ENCODE measurements at regions not wholly inside any gene's neighbourhood (a gene's known extent, or its start where the extent isn't known, plus 50 kb on each side); places are given as distances from the start of the nearest gene placed in this dataset.
"Not testable (repeated sequence)": the region's sequence is repeated elsewhere in the genome, so short reads cannot be mapped to it uniquely, and the experiment has no call there.

DNA sequence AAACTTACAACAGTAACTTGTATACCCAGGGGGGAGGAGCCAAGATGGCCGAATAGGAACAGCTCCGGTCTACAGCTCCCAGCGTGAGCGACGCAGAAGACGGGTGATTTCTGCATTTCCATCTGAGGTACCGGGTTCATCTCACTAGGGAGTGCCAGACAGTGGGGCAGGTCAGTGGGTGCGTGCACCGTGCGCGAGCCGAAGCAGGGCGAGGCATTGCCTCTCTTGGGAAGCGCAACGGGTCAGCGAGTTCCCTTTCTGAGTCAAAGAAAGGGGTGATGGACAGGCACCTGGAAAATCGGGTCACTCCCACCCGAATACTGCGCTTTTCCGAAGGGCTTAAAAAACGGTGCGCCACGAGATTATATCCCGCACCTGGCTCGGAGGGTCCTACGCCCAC lies 278.8 kb downstream of the FAM47B start:
- not testable (repeated sequence) for DNase-seq (ENCODE audit: low read depth)

DNA sequence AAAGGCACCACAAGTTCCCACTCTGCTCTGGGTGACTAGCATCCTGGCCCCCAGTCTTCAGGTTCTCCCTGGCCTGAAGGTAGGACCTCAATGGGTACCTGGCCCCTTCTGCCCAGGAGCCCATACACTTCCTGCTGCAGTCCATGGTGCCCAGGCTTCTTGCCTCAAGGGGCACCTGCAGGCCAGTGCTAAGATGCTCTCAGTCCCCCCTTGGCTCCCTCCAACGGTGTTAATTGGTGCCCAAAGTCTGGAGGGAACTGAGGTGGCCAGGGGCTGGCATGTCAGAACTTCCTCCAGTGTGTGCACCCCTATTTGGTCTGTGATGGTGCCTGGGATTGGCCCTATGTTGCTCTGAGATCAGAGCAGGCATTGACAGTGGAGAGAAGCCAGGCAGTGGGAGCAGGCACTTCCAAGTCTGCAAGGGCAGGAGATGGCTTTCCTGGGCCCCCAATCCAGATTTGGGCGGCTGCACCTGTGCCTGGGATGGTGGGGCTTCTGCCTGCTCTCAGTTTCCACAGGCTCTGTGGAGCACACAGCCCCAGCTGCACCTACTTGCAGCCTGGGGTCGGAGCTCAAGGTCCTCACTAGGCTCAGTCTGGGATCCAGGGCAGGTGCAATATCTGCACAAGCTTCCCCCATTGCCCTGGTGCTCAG lies 301.6 kb downstream of the FAM47B start:
- no peak for DNase-seq (ENCODE audit: low read depth)

DNA sequence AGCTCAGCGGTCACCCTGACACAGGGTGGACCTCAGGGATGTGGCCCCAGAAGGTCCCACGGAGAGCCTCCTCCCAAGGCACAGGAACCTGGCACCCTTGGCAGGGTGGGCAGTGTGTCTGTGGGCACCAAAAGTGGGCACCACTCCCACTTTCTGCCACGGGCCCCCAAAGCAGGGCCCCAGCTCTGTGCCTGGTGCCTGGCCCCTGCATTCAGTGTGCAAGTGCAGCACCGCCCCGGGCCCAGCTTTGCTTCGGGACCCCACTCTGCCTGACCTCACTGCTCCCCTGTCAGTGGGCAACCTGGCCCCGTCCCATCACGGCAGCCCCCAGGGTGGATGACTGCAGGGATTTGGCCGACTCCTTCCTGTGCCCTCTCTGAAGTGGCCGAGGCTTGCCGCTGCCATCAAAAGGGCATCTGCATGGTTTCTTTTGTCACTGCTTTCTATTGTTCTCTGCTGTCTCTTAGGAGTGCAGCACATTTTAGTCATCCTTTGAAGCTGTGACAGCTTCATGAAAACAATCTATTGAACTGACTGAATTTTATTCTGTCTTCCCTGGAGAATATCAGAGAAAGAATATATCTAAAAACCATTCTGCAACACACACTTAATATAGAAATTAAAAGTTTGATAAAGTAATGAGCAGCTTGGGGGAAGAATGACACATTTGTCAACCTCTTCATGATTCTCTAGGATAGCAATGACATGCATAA lies 302.4 kb downstream of the FAM47B start:
- DNase-seq (ENCODE audit: low read depth) = no peak

DNA sequence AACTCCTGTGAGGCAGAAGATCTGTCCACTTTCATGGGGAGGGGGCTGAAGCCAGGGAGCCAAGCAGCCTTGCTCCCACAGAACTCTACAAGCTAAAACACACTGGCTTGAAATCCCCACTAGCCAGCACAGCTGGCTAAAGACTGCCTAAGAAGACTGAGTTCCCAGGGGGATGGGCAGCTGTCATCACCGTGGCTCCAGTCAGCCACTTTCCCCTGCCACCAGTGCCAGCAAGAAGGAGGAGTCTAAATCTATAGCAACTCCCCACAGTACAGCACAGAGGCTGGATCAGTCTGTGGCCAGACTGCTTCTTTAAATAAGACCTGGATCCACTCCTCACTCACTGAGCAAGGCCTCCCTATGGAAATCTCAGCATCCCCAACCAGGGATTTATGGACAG lies 308.6 kb downstream of the FAM47B start:
- peak; percentile 2 for DNase-seq (ENCODE audit: low read depth)

DNA sequence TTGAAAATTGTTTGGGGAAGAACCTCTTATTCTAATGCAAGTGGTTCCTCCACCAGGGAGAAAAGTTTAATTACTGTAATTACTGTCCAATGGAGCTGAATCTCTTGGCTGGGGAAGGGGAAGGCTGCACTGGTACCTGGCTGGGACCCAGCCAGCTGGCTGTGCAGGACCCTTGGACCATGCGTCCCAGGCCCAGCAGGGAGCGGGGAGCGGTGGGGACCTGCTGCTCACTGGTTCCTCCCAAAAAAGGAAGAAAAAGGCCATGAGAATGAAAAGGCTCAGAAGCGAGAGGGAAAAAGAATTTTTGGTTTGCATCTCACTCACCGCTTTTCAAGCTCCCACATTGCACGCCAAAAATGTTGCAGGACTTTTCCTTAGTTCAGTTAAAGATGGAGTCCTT lies 333.5 kb downstream of the FAM47B start:
- DNase-seq (ENCODE audit: low read depth) = no peak

DNA sequence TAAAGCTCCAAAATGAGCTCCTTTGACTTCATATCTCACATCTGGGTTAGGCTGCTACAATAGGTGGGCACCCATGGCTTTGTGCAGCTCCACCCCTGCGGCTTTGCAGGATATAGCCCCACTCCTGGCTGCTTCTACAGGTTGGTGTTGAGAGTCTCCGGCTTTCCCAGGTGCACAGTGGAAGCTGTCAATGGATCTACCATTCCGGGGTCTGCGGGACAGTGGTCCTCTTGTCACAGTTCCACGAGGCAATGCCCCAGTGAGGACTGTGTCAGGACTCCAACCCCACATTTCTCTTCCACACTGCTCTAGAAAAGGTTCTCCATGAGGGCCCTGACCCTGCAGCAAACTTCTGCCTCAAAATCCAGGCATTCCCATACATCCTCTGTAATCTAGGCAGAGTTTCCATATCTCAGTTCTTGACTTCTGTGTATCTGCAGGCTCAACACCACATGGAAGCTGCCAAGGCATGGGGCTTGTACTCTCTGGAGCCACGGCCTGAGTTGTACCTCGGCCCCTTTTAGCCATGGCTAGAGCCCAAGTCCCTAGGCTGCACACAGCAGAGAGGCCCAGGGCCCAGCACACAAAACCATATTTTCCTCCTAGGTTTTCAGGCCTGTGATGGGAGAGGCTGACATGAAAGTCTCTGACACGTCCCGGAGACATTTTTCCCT lies 342.8 kb downstream of the FAM47B start:
- no peak for DNase-seq (ENCODE audit: low read depth)

DNA sequence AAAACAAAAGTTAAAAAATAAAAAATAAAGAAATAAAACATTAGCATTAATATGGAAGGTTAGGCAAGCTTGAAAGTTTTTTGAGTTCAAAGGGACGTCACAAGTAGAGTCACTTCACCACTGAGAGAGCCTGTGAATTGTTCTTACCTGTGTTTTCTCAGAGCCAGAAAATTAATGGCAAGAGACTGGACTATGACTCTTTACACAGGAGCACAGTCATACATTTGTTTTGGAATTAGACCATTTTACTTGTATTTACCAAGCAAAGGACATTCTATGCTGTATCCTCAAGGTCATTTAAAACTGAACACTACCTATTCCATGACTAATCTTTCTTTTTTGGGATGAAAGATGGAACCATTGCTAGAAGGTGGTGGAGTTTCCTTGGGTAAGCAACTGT lies 346.1 kb downstream of the FAM47B start:
- no peak for DNase-seq (ENCODE audit: low read depth)

DNA sequence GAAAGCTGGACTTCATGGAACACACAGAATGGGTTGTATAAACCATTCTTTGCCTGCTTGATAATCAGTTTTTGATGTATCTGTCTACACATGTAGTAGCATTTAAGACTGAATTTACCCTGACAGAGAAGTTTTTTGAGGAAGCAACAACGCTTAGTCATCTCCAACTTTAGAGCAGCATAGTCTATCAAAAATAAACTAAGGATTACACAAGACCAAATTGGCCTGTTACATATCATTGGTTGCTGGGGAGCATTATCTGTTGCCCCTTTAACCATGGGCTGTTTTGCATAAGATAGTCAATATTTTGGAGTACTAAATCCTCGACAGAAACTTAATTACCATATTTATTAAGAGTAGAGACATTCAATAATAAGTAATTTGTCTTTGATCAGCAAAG lies 347.4 kb downstream of the FAM47B start:
- DNase-seq (ENCODE audit: low read depth) = no peak

DNA sequence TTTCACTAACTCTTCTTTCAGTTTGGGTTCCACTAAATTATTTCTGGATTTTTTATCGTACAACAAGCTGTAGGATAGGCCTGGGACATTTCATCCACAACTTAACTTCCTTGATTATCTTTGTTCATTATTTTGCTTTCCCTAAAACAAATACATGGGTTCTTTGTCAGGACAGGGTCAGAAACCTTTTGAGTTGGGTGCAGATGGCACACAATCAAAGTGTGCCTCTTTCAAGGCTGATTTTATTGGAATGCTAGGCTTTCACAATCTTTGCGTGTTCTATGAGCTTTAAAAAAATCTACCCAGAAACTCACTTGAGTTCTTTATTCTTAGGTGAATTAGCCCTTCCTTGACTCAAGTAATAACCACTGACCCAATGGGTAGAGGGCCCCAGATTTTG lies 348.4 kb downstream of the FAM47B start:
- DNase-seq (ENCODE audit: low read depth) = no peak

DNA sequence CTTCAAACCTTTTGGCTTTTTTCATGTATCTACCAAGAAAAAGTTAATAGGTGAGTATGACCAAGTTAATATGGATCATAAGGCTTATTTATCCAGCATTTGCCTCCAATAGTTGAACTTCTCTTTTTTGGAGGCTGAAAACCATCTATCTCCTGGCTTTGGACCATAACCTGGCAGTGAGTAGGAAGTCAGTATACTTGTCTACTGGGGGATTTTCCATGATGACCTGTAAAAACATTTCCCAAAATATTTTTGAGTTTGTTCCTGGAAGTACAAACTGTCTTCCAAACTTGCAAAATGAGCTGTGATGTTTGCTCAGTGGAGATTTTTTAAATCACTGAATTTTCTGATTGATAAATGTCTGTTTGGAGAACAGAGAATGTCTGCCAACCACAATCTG lies 349.9 kb downstream of the FAM47B start:
- DNase-seq (ENCODE audit: low read depth) = no peak

DNA sequence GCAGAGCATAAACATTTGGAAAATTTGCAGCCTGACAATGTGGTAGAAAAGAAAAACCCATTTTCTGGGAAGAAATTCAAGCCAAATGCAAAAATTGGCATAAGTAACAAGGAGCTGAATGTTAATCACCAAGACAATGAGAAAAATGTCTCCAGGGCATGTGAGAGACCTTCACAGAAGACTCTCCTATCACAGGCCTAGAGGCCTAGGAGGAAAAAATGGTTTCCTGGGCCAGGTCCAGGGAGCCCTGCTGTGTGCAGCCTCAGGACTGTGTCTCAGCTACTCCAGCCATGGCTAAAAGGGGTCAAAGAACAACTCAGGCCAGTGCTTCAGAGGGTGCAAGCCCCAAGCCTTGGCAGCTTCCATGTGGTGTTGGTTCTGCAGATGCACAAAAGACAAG lies 362.4 kb downstream of the FAM47B start:
- not testable (repeated sequence) for DNase-seq (ENCODE audit: low read depth)

DNA sequence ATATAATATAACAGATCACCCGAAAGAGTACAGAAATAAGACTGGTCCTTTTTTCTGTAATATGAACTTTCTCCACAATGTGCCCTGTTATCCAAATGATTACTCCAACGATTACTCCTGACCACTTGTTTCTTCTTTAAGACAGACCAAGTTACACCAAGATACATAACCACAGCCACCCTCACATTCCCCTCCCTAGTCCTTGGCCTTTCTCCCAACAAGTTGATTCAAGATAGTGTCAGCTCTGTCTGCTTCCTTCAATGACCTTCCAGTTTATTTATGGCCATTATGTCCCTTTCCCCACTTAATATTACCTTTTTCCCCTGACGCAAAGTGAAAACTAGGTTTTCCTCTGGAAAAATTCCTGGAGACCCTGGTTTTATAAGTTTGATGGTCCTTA lies 397.2 kb downstream of the FAM47B start:
- DNase-seq (ENCODE audit: low read depth) = peak; percentile 22

DNA sequence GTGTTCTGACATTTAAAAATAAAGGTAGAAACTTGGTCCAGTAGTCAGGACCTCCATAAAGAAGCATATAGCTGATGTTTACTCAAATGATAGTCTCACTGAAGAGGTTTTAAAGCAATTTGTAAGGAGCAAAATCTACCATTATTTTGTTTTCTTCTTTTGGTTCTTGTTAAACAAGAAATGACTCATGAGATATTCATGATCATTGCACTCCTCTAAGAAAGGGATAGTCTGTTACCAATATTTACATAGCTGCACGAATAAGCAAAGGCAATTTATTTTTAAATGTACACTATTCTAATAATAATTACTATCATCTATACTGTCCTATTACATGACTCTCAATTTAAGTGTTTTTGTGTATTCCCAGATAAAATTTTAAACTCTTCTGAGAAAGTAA lies 397.9 kb downstream of the FAM47B start:
- no peak for DNase-seq (ENCODE audit: low read depth)

DNA sequence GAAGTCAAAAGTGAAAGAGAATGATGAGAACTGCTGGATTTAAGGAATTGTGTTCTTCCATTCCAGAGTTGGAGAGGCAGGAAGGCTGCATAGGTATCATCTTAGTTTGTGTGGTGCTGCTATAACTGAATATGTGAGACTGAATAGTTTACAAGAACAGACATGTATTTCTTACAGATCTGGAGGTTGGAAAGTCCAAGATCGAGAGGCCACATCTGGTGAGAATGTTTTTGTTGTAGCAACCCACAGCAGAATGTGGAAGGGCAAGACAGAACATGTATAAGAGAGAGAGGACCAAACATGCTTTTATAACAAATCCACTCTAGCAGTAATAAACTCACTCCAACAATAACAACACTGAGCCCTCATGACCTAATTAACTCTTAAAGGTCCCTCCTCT lies 408.6 kb downstream of the FAM47B start:
- DNase-seq (ENCODE audit: low read depth) = peak; percentile 1

DNA sequence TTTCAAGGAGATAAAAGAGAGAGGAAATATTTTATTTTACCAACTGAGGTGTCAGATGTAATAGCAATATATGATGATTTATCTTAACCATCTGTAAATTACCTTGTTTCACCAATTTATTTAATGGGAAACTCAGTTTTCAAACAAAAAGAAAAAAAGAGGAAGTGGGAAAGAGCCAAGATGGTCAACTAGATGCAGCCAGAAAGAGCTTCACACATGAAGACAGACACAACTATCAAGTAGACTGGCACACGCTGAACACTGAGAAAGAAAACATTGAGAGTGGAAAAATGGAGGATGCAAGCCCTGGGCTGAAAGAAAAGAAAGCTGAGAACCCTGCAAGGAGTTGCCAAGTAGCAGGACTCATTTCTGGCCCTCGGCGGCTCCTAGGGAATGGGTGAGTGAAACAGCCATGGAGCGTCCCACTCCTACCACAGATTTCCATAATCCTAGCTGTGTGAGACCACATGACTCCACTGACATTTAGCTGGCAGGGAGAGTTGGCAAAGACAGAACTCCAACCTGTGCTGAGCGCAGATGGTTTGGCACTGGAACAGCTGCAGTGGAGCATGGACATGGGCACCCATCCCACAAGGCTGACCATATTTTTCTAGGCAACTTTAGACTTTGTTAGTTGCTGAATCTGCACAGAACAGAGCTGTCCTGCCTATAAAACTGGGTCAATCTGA lies 409.3 kb downstream of the FAM47B start:
- peak; percentile 23 for DNase-seq (ENCODE audit: low read depth)

DNA sequence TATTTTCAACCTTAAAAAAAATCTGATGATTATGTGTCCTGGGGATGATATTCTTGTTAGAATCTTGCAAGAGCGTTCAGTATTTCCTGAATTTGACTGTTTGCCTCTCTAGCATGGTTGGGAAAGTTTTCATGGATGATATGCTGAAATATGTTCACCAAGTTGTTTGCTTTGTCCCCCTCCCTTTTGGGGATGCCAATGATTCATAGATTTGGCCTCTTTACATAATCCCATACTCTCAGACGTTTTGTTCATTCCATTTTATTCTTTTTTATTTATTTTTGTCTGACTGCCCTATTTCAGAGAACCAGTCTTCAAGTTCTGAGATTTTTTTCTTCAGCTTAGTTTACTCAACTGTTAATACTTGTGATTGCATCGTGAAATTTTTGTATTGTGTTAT lies 415.1 kb downstream of the FAM47B start:
- DNase-seq (ENCODE audit: low read depth) = no peak

DNA sequence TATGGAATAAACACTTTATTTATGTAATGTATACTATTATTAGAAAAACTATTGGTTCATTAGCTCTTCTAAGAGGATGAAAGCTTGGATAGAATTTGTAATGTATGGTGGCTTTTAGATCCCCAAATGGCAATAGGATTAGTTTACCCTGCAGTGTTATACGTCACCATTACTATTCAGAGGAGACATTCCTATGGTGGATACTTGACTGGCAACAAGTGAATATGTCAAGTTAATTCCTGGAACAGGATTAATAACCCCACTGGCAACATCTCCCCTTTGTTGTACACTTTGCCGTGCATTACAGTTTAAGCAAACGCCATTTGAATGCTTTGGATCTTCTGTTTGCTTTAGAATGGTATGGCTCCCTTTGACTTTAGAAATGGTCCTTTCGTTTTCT lies 420.3 kb downstream of the FAM47B start:
- no peak for DNase-seq (ENCODE audit: low read depth)

DNA sequence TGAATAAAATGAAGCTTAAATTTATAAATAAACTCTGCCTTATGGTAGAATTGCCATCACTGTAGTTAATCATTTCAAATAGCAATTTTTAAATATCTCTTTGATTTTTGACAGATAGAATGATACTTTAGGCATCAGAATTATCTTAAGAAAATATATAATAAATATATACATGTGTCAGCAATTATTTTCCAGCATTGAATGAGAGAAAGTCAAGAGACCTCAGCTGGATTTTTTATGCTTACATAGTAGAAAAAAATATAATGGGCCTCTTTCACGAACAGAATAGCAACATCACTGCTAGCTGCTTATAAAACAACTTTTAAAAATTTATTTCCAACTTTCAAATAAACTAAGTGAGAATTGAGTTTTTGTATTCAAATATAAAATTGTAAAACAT lies 424.0 kb upstream of the MAGEB16 start:
- no peak for DNase-seq (ENCODE audit: low read depth)

DNA sequence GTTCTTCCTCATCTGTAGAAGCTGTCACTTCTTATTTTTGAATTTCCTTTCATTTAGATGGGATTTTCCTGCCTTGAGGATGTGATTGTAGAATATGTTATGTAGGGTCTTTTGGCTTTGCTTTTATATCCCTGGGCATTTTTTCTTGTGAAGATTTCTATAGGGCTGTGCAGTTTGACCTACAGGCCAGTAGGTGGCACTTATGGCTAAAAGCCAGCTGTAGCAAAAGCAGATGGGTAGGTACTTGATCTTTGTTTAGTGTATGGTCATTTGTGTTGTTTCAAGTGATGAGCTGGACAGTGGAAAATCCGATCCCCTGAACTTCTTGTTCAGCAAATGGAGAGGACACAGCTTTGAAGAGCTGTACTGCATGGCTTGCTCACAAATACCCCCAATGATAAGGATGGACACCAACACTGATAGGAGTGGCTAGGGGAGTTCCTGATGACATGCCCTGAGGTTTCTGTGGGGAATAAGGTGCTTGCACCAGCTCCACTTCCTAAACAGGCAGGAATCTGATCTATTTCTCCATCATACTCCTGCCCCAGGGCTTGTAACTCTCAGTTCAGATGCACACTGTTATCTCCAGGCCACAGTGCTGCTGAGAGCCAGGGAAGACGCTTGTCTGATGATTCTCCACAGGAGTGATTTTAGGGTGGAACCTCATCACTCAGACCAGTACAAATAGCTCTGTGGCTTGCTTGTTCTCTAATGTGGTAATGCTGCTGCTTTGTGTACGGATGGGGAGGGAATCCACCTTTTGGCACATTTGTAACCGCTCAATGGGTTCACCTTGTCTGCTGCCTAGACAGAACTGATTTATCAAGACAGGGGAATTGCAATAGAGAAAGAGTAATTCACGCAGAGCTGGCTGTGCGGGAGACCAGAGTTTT lies 417.1 kb upstream of the MAGEB16 start:
- DNase-seq (ENCODE audit: low read depth) = peak; percentile 9

DNA sequence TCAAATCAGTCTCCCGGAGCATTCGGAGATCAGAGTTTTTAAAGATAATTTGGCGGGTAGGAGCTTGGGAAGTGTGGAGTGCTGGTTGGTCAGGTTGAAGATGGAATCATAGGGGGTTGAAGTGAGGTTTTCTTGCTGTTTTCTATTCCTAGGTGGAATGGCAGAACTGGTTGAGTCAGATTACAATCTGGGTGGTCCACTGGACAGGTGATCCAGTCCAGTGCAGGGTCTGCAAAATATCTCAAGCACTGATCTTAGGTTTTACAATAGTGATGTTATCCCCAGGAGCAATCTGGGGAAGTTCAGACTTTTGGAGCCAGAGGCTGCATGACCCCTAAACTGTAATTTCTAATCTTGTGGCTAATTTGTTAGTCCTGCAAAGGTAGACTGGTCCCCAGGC lies 416.4 kb upstream of the MAGEB16 start:
- DNase-seq (ENCODE audit: low read depth) = not testable (repeated sequence)

DNA sequence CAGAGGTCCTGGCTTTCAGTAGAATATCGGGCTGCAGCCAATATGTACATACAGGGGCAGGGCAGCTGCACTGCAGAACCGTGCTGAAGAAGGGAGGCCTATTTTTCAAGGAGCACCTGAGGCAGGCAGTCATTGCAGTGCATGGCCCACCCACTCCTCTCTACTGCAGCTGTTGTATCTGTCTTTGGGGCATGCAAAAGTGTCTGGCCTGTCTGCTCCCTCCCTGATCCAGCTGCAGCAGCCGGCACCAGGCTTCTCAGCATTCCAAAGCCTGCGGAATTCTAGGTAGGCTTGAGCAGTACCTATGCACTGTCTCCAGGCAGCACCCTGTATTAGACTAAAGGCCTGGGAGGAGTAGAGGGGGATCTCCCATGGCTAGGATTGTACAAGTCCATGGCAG lies 415.2 kb upstream of the MAGEB16 start:
- DNase-seq (ENCODE audit: low read depth) = no peak
